ENCODE measurements at regions not wholly inside any gene's neighbourhood (a gene's known extent, or its start where the extent isn't known, plus 50 kb on each side); places are given as distances from the start of the nearest gene placed in this dataset.

DNA sequence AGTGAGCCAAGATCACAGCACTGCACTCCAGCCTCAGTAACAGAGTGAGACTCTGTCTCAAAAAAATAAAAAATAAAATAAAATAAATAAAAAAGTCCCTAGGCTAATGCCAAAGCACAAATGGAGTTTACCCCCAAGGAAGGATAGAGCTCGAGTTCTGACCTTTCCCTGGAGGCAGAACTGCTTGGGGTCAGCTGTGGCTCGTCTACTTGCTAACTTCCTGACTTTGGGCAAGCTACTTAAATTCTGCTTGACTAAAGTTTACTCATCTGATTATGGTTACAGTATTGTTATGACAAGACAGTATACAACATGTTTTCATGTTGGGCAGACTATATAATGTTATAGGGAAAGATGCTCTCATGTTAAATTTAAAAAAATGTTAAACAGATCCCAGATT is 359.2 kb downstream of the DNAH5 start (continued):
- TF ChIP-seq RNF2 (IDR thresholded peaks at IDR 0.05; ENCODE audit: borderline replicate concordance, low read depth, low read length, missing control alignments, poor library complexity, severe bottlenecking) (no peak), RXRA (IDR thresholded peaks at IDR 0.05; ENCODE audit: insufficient read depth, low read depth, low read length) (no peak), SAP30 (IDR thresholded peaks at IDR 0.05; ENCODE audit: insufficient read depth, insufficient replicate concordance, low read length) (no peak), SP2 (IDR thresholded peaks at IDR 0.05; ENCODE audit: low read length) (no peak), POU5F1 (IDR thresholded peaks at IDR 0.05; ENCODE audit: low read depth, low read length) (no peak), KDM4A (IDR thresholded peaks at IDR 0.05; ENCODE audit: low read depth, low read length, severe bottlenecking) (no peak)

Measured in H1 (cell line).